ENCODE measurements at regions not wholly inside any gene's neighbourhood (a gene's known extent, or its start where the extent isn't known, plus 50 kb on each side); places are given as distances from the start of the nearest gene placed in this dataset.

DNA sequence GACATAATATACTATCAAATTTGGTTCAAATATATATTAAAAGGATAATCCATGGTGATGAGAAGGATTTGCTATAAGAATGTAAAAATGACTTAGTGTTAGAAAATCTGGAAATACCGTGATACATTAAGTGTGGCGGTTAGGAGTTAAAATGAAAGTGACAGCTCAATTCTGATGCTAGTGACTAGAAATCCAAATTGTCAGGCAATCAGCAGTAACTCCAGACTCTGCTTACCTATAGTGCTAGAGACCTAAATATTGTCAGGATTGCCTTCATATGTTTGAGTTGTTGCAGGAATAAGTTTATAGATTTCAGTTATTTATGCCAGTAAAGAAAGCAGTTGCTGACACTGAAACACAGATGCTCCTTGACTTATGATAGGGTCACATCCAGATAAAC, 737.4 kb downstream of the MRPL39 start:
- Mint-ChIP-seq H3K27ac (no peak overlapping the region), H3K4me1 (ENCODE audit: low read depth) (no peaks in the 10 kb centered on the region), H3K36me3 (ENCODE audit: low read depth) (no peaks in the 10 kb centered on the region), H3K4me3 (no peak overlapping the region), H3K9me3 (no peaks in the 10 kb centered on the region), H3K27me3 (no peaks in the 10 kb centered on the region)
- intact Hi-C loops (cut with micrococcal nuclease) = no loop called here

DNA sequence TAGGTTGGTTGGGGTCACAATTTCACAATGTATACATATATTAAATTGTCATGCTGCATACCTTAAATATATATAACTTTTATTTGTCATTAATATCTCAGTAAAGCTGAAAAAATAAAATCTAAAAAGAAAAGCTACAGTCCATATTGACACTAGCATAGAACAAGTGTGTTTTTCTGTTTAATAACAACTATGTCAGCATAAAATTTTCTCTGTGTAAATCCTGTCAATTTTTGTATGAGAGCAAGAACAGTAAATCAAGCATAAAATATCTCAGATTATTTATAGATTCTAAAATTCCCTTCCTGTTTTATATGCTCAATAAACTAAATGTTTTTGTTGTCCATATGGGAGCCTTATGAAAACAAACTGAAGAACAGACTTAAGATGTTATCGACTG, 739.2 kb downstream of the MRPL39 start:
- no peak overlapping the region for H3K4me3 Mint-ChIP-seq
- H3K27me3 Mint-ChIP-seq = no peaks in the 10 kb centered on the region
- H3K4me1 Mint-ChIP-seq (ENCODE audit: low read depth) = no peaks in the 10 kb centered on the region
- H3K27ac Mint-ChIP-seq = no peak overlapping the region
- intact Hi-C loops (cut with micrococcal nuclease) = no loop called here
- no peaks in the 10 kb centered on the region for H3K9me3 Mint-ChIP-seq
- no peaks in the 10 kb centered on the region for H3K36me3 Mint-ChIP-seq (ENCODE audit: low read depth)

DNA sequence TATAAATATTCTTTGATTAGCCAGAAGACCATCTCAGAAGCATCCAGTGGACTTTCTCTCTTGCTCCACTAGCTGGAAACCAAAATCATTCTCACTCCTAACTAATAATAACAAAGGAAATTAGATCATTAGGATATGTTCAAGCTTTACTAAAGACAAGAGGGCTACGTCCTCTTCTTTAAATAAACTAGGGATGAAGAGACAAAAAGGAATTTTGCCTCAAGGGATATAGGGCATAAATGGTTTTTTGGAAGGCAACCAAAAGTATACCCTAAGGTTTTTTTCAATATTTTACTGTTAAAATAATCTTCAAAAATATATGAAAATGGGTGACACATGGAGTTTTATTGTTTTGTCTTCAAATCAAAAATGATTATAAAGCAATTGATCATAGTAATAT, 745.8 kb downstream of the MRPL39 start:
- H3K4me3 Mint-ChIP-seq = no peak overlapping the region
- H3K36me3 Mint-ChIP-seq (ENCODE audit: low read depth) = no peaks in the 10 kb centered on the region
- intact Hi-C loops (cut with micrococcal nuclease) = no loop called here
- no peak overlapping the region for H3K27ac Mint-ChIP-seq
- no peaks in the 10 kb centered on the region for H3K4me1 Mint-ChIP-seq (ENCODE audit: low read depth)
- no peaks in the 10 kb centered on the region for H3K27me3 Mint-ChIP-seq
- no peaks in the 10 kb centered on the region for H3K9me3 Mint-ChIP-seq

DNA sequence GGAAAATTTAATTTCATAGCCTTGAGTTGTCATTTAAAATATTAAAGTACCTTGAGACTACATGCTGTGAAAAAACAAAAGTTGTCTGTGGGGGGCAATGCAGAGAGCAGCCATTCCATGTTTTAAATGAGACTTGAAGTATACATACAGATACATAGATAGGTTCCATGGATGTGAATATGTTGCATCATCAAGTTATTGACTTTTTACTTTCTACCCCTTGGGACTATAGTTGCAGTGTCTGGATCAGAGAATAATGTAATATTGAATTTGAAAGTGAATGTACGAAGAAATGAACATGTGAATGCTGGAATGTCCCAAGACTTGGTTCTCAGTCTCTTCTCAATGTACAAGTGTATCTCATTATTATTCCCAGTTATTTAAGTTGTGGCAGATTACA, 751.0 kb downstream of the MRPL39 start:
- H3K27me3 Mint-ChIP-seq = no peaks in the 10 kb centered on the region
- peaks cover 2% of the 10 kb centered on the region for H3K9me3 Mint-ChIP-seq
- no peaks in the 10 kb centered on the region for H3K36me3 Mint-ChIP-seq (ENCODE audit: low read depth)
- H3K4me1 Mint-ChIP-seq (ENCODE audit: low read depth) = no peaks in the 10 kb centered on the region
- no peak overlapping the region for H3K4me3 Mint-ChIP-seq
- intact Hi-C loops (cut with micrococcal nuclease) = no loop called here
- no peak overlapping the region for H3K27ac Mint-ChIP-seq

DNA sequence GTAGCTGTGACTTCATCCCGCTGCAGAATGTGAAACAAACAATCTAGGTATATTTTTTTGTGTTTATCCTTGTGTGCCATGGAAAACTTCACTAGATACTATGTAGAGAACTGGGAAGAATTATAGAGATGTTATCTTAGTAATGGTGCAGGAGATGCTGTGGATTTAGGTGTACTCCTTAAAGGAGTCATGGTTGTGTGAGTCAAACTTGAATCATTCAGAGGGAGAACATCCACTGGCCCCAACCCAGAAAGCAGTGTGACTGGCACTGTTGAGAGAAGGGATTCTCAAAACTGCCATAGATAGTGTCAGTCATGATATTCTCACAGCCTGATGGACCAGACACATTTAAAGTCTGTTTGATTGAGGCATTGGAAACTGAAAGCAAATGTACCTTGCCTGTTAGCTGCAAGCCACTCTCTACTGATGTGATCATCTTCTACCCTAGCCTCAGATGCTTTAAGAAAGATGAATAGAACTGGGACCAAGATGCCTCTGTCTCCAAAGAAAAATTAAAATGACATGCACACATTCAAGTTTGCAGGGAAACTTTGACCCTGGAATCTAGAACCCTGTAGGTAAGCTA, 754.6 kb downstream of the MRPL39 start:
- intact Hi-C loops (cut with micrococcal nuclease) = no loop called here
- Mint-ChIP-seq H3K27me3 (no peaks in the 10 kb centered on the region), H3K9me3 (peaks cover 25% of the 10 kb centered on the region), H3K4me1 (ENCODE audit: low read depth) (no peaks in the 10 kb centered on the region), H3K4me3 (no peak overlapping the region), H3K36me3 (ENCODE audit: low read depth) (no peaks in the 10 kb centered on the region), H3K27ac (no peak overlapping the region)

DNA sequence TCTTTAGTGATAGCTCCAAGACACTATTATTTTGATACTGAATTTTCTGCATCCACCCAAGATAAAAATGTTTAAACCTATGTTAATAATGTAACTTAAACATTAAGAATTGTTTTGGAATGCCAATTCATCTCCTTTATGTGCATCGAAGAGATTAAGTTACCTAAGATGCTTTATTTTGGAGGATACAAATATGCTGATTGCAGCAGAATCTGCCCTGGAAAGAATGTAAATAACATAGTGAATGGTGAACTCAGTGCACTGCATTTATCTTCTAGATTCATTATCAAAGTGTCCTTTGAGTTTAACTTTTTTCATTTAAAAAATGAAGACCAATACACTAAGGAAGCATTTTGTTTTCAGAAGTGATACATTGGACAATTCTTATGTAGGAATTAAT, 757.2 kb downstream of the MRPL39 start:
- H3K4me3 Mint-ChIP-seq = no peak overlapping the region
- intact Hi-C loops (cut with micrococcal nuclease) = no loop called here
- no peak overlapping the region for H3K27ac Mint-ChIP-seq
- H3K36me3 Mint-ChIP-seq (ENCODE audit: low read depth) = no peaks in the 10 kb centered on the region
- H3K27me3 Mint-ChIP-seq = no peaks in the 10 kb centered on the region
- no peaks in the 10 kb centered on the region for H3K4me1 Mint-ChIP-seq (ENCODE audit: low read depth)
- H3K9me3 Mint-ChIP-seq = peaks cover 33% of the 10 kb centered on the region

DNA sequence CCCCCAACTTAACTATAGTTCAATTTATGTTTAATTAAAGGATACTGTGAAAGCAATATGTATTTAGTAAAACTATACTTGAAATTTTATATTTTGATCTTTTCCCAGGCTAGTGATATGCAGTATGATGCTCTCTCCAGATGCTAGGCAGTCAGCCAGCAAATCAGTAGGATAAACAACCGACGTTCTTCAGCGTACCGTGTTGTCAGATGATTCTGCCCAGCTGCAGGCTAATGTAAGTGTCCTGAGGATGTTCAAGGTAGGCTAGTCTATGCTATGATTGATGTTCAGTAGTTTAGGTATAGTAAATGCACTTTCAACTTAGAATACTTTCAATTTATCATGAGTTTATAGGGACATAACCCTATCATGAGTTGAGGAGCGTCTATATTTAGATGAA, 762.6 kb downstream of the MRPL39 start:
- no peak overlapping the region for H3K4me3 Mint-ChIP-seq
- H3K4me1 Mint-ChIP-seq (ENCODE audit: low read depth) = no peaks in the 10 kb centered on the region
- no peak overlapping the region for H3K27ac Mint-ChIP-seq
- H3K9me3 Mint-ChIP-seq = peaks cover 44% of the 10 kb centered on the region
- H3K36me3 Mint-ChIP-seq (ENCODE audit: low read depth) = no peaks in the 10 kb centered on the region
- intact Hi-C loops (cut with micrococcal nuclease) = no loop called here
- H3K27me3 Mint-ChIP-seq = no peaks in the 10 kb centered on the region

DNA sequence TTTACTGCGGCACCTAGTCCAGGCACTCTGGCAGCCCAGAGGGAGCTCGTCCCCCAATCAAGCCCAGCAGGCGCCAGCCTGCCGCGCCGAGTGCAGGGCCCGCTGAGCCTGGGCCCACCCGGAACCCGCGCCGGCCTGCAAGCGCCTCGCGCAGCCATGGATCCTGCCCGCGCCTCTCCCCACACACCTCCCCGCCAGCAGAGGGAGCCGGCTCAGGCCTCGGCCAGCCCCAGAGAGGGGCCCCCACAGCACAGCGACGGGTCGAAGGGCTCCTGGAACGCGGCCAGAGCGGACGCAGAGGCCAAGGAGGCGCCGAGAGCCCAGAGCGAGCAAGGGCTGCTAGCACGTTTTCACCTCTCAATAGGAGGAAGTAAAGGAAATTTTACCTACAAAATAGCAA, 767.0 kb downstream of the MRPL39 start:
- Mint-ChIP-seq H3K36me3 (ENCODE audit: low read depth) (no peaks in the 10 kb centered on the region), H3K4me1 (ENCODE audit: low read depth) (no peaks in the 10 kb centered on the region), H3K4me3 (no peak overlapping the region), H3K27ac (no peak overlapping the region), H3K9me3 (peaks cover 33% of the 10 kb centered on the region), H3K27me3 (no peaks in the 10 kb centered on the region)
- intact Hi-C loops (cut with micrococcal nuclease) = no loop called here

DNA sequence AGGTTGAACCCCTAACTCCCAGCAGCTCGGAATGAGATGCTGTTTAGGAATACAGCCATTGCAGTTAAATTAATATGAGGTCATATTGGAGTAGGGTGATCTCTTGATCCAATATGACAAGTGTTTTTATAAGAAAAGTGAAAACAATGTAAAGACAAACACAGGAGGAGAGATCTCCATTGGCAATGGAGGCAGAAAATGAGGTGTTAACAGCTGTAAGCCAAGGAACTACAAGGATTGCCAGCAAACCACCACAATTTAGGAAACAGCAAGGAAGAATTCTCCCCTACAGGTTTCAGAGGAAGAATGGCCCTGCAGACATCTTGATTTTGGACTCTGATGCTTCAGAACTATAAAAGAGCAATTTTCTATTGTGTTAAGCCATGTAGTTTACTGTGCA, 774.3 kb downstream of the MRPL39 start:
- no peaks in the 10 kb centered on the region for H3K36me3 Mint-ChIP-seq (ENCODE audit: low read depth)
- no peaks in the 10 kb centered on the region for H3K4me1 Mint-ChIP-seq (ENCODE audit: low read depth)
- H3K27ac Mint-ChIP-seq = no peak overlapping the region
- no peaks in the 10 kb centered on the region for H3K9me3 Mint-ChIP-seq
- no peaks in the 10 kb centered on the region for H3K27me3 Mint-ChIP-seq
- intact Hi-C loops (cut with micrococcal nuclease) = no loop called here
- H3K4me3 Mint-ChIP-seq = no peak overlapping the region

DNA sequence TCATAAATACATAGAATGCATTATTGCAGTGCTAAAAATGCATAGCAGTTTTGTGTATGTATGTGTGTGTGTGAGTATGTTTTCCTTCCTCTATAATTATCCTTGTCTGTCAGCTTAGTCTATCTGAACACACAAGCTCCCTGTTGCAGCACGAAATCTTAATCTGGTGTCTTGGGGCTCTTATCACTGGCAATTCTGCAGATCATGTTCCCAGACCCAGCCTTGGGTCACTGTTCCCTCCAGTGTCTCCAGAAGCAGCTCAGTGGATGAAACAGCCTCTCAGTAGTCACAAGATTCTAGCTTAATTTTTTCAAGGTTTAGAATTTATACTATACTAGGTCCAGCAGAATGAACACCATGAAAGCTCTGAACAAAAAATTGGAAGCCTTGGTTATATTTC, 777.9 kb downstream of the MRPL39 start:
- Mint-ChIP-seq H3K27ac (no peak overlapping the region), H3K27me3 (no peaks in the 10 kb centered on the region), H3K4me1 (ENCODE audit: low read depth) (no peaks in the 10 kb centered on the region)

DNA sequence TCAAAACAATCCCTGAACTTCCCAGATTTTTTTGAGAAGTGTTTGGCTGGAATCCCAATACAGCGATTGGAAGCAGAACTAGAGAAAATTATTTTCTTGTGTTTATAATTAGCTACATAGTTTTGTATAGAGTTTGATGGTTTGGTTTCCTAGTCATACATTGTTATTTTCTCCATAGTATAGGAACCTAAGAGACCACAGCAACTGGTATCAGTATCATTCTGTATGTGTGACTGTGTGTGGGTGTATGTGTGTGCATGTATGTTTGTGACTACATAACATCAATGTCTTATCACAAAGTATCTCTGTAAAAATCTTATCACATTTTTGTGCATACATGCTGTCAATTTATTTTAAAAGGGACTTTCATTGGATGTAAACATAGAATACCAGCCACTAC, 780.5 kb downstream of the MRPL39 start:
- no peak overlapping the region for H3K4me3 Mint-ChIP-seq

More for the DNA sequence above, 777.9 kb downstream of the MRPL39 start:
- Mint-ChIP-seq H3K36me3 (ENCODE audit: low read depth) (no peaks in the 10 kb centered on the region), H3K4me3 (no peak overlapping the region), H3K9me3 (no peaks in the 10 kb centered on the region)
- intact Hi-C loops (cut with micrococcal nuclease) = no loop called here

DNA sequence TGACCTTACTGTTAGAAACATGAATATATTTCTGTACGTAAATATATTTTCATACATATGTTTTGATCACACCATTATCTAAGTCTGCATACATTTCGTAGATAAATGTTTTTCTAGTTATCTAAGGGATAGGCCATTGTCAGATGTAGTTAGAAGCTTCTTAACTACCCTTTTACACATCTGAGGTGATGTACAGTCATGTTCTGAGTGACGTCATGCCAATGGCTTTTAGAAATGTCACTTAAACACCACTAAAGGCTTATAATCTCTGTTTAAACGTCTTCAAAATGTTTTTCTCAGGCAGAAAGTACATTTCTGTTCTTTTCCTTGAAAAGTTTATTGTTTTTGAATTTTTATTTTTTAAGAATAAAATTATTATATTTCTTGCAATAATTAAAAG, 781.9 kb downstream of the MRPL39 start:
- Mint-ChIP-seq H3K4me1 (ENCODE audit: low read depth) (no peaks in the 10 kb centered on the region), H3K9me3 (no peaks in the 10 kb centered on the region), H3K36me3 (ENCODE audit: low read depth) (no peaks in the 10 kb centered on the region), H3K27ac (no peak overlapping the region), H3K4me3 (no peak overlapping the region), H3K27me3 (no peaks in the 10 kb centered on the region)
- intact Hi-C loops (cut with micrococcal nuclease) = no loop called here

More for the DNA sequence above, 780.5 kb downstream of the MRPL39 start:
- intact Hi-C loops (cut with micrococcal nuclease) = no loop called here
- no peaks in the 10 kb centered on the region for H3K36me3 Mint-ChIP-seq (ENCODE audit: low read depth)
- H3K27ac Mint-ChIP-seq = no peak overlapping the region
- H3K27me3 Mint-ChIP-seq = no peaks in the 10 kb centered on the region
- no peaks in the 10 kb centered on the region for H3K9me3 Mint-ChIP-seq
- no peaks in the 10 kb centered on the region for H3K4me1 Mint-ChIP-seq (ENCODE audit: low read depth)

DNA sequence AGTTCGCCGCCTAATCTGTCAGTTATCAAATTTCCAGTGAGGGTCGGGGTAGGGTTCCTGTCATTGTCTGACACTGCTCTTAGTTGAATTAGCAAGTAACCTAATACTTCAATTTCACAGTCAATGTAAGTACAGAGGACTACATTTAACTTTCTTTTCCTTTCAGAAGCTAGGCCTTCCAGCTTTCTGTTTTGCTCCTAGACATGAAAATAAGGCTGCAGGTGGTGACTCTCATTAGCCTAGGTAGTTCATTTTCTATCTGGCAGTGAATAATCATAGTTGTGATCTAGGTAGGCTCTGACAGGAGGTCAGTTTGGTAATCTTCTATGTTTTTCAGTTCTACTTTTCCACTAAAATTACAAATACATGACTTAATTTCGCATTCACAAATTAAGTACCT, 783.1 kb downstream of the MRPL39 start:
- H3K9me3 Mint-ChIP-seq = no peaks in the 10 kb centered on the region
- intact Hi-C loops (cut with micrococcal nuclease) = no loop called here
- no peaks in the 10 kb centered on the region for H3K4me1 Mint-ChIP-seq (ENCODE audit: low read depth)
- H3K27me3 Mint-ChIP-seq = no peaks in the 10 kb centered on the region
- no peaks in the 10 kb centered on the region for H3K36me3 Mint-ChIP-seq (ENCODE audit: low read depth)
- H3K27ac Mint-ChIP-seq = no peak overlapping the region
- no peak overlapping the region for H3K4me3 Mint-ChIP-seq

DNA sequence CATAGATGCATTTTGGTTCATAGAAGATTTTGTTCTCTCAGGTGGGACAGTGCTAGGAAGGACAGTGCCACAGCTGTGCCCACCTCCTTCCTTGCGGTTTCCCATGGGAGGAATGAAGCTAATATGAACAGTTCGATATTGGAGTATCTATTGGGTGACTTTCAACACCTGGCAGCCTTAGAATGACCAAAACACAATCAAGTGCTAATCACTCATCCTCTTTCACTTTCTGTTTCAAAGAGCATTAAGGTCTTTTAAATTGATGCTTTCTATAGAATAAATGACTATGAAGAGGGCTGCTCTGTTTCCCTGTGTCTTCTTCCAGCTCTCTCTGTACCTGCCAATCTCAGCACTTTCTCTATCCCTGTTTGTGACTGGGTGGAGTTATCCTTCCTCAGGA, 784.0 kb downstream of the MRPL39 start:
- H3K27me3 Mint-ChIP-seq = no peaks in the 10 kb centered on the region
- H3K36me3 Mint-ChIP-seq (ENCODE audit: low read depth) = no peaks in the 10 kb centered on the region
- H3K4me3 Mint-ChIP-seq = no peak overlapping the region
- intact Hi-C loops (cut with micrococcal nuclease) = no loop called here
- no peak overlapping the region for H3K27ac Mint-ChIP-seq
- no peaks in the 10 kb centered on the region for H3K9me3 Mint-ChIP-seq
- no peaks in the 10 kb centered on the region for H3K4me1 Mint-ChIP-seq (ENCODE audit: low read depth)

DNA sequence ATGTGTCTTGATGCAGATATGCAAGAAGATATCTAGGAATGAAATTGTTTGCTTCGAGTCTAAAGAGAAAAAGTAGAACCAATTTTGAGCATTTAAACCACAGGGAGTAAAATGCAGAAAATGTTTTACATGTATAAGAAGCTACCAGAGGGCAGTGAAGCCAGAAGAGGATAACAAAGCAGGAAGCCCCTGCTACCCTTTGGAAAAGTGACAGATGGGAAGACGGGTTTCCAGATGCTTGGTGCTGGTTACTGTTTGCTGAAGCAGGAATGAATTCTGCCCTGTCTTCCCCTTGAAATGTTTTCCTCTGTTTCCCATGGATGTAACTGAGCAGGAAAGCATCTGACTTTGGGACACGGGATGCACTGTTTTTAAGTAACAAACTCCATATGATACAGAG, 822.2 kb downstream of the MRPL39 start:
- no peak overlapping the region for H3K27ac Mint-ChIP-seq
- no peaks in the 10 kb centered on the region for H3K4me1 Mint-ChIP-seq (ENCODE audit: low read depth)

More for the DNA sequence above, 822.2 kb downstream of the MRPL39 start:
- no peak overlapping the region for H3K4me3 Mint-ChIP-seq
- H3K9me3 Mint-ChIP-seq = no peaks in the 10 kb centered on the region
- intact Hi-C loops (cut with micrococcal nuclease) = no loop called here
- H3K27me3 Mint-ChIP-seq = no peaks in the 10 kb centered on the region
- H3K36me3 Mint-ChIP-seq (ENCODE audit: low read depth) = no peaks in the 10 kb centered on the region

Measured in dendritic cell treated with granulocyte-macrophage colony-stimulating factor and Interleukin-4, amounts not matched to agents 40 ng/mL and 50 ng/mL, for 4 days (primary cell).